HG03469 (cell line): ENCODE measurements at regions not wholly inside any gene's neighbourhood (a gene's known extent, or its start where the extent isn't known, plus 50 kb on each side); places are given as distances from the start of the nearest gene placed in this dataset.
A peak's percentile ranks its signal among the peaks of the same experiment; 100 is the strongest.
"Not testable (repeated sequence)": the region's sequence is repeated elsewhere in the genome, so short reads cannot be mapped to it uniquely, and the experiment has no call there.

Experiments
- ATAC-seq: cut with Tn5 transposase; IDR thresholded peaks from one replicate; pipeline ENCODE4 v1.9.1; 2021; ENCODE audit warnings: mild to moderate bottlenecking, moderate library complexity, moderate number of reproducible peaks; ENCODE audit not compliant: unreplicated experiment

DNA sequence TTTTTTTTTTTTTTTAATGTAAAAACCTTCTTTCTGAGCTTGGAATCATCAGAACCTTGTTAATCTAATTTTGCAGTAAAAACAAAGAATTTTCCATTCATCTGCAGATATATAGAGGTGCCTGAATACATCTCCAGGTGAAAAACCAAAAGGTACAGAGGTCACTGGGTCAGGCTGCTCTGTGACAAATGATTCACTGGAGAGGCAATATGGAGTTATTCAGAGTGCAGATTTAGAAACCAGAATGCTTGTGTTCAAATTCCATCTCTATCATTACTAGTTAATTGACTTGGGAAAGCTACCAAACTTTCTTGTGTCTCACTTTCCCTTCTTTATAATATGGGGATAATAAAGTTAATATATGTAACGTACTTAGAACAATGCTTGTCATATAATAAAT, 51.5 kb upstream of the C1orf53 start:
- ATAC-seq = no peak

DNA sequence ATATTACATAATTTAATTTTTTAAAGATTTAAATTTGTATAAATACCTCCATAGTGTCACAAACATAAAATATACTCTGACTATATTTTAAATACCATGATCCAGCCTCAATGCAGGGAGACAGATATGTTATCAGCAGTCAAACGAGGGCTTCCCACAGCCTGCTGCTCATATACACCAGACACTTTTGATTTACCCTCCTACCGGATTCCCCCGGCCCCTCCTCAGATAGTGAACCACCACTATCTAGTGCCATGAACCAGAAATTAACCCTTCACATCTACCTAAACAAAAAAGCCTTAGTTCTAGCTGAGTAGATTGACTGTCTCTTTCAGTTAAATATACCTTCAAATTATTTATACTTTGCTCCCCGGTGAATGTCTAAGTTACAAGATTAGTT, 52.4 kb upstream of the C1orf53 start:
- ATAC-seq = no peak

DNA sequence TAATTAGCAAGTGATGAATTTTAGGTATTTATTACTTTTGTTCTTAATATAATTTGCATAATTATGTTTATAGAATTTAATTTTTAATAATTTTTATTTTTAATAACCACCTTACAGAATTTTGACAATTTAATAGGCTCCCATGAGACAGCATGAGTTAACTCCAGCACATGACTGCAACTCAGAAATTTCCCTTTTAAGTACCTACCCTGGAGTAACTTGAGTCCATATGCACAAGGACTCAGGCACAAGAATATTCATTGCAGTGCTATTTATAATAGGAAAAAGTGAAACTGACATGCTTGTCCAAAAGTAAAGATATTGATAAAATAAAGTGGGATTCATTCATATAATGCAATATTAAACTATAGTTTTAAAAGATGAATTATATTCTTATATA, 54.1 kb upstream of the C1orf53 start:
- no peak for ATAC-seq

DNA sequence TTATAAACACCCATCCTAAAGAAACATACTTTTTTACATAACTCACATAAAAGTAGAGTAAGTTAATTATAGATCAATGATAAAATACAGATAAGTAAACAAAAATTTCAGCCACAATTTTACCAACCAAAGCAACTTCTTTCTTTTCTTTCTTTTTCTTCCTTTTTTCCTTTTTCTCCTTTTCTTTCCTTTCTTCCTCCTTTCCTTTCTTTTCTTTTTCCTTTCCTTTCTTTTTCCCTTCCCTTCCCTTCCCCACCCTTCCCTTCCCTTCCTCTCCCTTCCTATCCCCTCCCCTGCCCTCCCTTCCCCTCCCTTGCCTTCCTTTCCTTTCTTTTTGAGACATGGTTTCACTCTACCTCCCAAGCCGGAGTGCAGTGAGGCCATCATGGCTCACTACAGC, 56.5 kb upstream of the C1orf53 start:
- ATAC-seq = no peak

DNA sequence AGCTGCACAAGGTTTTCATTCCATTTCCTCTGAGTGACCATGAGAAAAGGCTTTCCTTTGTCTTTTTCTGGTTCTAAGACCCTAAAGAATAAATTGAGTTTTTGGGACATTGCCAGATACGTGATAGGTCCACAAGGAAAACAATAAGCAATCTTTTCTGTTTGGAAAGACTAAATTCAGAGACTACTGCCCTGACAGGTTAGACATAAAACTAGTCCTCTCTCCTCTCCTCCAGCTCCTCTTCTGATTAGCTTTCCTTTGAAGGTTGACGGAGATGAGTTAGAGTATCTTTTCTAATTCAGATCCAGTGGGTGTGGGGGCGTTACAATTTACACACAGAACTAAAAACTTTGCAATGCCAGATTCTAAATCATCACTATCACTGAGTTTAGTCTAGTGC, 57.8 kb upstream of the C1orf53 start:
- ATAC-seq = no peak

DNA sequence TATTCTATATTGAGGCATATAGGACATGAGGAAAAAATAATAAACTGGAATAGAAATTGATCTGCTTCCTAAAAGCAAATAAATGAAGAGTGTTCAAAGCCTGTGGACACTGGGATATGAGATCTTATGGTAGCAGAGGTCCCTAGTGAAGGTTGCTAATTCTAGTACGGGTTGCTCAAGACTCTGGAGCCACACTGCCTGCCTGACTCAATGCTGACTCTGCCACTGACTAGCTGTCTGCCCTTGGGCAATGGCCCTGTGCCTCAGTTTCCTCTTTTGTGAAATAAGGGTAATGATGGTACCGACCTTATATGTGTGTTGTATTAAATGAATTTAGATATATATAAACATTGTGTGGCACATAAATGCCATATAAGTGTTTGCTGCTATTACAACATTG, 59.0 kb upstream of the C1orf53 start:
- no peak for ATAC-seq

DNA sequence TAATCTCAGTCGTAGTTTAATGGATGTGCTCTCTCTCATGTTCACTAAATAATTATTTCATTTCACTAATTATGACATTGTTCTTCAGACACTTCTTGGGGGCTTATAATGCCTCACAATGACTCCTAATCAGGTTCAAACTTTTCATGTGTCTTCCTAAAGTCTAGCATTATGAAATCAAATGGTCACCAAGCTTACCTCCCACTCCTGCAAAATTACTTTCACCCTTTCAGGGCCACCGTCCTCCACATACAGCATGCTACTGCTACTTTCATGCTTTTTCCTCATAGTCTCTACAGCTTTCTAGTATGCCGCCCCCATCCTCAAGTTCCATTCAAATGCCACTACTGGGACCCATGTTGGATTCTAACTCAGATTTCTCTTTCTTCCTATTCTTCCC, 59.8 kb upstream of the C1orf53 start:
- ATAC-seq = no peak

DNA sequence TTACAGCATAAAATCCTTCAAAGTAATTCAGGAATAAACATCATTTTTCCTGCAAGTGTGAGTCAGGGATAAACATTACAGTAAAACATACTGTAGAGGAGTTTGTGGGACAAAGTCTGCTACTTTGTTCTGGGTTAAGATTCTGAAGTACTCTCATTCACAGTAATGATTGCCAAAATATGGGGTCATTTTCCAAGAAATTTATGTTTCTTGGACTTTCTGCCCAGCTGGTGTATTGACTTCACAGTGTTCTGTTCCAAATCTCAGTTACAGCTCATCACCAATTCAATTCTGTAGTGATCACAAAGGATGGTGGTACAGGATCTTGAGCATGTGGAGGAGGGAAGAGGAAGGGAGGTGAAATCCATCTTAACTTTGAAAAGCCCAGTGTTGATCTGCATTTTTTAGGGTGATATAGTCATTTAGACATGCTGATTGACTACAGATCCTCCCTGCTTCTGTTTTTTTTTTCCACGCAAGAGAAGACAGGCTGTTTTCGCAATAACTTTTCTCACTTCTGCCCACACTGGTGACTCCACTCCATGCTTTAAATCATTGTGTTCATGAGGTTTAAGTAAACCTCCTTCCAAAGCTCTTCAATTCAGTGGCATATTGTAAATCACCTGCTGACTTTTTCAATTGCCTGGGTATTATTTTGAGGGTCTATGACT, 60.4 kb upstream of the C1orf53 start:
- no peak for ATAC-seq

DNA sequence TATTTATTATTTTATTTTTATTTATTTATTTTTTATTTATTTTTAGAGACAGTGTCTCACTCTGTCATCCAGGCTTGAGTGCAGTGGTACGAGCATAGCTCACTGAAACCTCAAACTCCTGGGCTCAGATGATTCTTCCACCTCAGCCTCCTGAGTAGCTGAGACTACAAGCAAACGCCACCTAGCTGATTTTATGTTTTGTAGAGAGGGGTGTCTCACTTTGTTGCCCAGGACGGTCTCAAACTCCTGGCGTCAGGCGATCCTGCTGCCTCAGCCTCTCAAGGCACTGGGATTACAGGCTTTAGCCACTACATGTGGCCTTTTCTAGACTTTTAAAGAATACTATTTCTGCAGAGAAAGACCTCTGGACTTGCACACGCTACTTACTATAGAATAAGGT, 61.3 kb upstream of the C1orf53 start:
- ATAC-seq = no peak

DNA sequence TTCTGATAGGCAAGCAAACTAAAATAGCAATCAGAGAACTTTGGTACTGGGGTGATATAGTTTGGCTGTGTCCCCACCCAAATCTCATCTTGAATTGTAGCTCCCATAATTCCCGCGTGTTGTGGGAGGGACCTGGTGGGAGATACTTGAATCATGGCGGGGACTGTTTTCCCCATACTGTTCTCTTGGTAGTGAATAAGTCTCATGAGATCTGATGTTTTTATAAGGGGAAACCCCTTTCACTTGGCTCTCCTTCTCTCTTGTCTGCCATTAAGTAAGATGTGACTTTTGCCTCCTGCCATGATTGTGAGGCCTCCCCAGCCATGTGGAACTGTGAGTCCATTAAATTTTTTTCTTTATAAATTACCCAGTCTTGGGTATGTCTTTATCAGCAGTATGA, 62.6 kb upstream of the C1orf53 start:
- ATAC-seq = not testable (repeated sequence)

DNA sequence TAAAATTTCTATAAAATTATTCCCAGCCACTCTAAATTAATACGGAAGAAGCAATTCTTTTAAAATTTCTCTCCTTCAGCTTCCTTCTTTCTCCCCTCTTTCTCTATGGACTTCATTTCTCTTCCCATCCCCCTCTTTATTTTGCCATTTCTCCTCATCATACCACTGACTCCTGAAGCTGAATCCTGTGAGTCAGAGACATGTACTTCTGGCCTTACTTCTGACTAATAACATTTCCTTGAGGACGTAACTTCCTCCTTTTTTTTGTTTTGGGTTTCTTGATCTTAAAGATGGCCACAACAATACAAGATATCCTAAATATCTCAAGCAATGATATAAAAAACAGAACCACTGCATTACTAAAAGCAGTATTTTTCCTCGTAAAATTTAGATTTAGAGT, 63.6 kb upstream of the DENND1B start:
- ATAC-seq = peak; percentile 78

DNA sequence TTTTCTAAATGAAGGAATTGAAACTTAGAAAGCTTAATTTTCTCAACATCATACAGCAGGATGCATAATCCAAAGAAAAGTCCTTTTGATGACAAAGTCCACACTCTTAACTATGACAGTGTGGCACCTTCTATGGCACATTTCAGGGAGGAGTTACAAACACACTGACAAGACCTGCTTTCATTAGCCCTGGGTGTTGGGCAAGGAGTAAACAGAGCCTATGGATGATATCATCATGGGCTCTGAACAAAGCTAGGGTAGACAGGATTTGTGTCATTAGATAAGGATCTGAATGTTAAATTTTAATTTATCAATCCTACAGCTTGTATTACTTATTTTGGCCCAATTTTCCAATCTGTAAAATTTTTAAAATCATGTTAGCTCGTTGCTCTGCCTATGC, 62.6 kb upstream of the DENND1B start:
- no peak for ATAC-seq

DNA sequence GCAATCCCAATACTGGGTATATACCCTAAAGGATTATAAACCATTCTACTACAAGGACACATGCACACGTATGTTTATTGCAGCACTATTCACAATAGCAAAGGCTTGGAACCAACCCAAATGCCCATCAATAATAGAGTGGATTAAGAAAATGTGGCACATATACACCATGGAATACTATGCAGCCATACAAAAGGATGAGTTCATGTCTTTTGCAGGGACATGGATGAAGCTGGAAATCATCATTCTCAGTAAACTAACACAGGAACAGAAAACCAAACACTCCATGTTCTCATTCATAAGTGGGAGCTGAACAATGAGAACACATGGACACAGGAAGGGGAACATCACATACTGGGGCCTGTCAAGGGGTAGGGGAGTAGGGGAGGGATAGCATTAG, 61.1 kb upstream of the DENND1B start:
- ATAC-seq = not testable (repeated sequence)

DNA sequence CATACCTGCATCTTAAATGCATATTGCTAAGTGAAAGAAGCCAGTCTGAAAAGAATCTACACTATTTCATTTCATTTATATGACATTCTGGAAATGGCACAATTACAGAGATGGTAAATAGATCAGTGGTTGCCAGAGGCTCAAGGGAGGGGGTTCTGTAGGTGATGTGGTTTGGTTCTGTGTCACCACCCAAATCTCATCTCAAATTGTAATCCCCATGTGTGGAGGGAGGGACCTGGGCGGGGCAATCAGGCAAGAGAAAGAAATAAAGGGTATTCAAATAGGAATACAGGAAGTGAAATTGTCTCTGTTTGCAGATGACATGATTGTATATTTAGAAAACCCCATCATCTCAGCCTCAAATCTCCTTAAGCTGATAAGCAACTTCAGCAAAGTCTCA, 53.7 kb upstream of the DENND1B start:
- ATAC-seq = not testable (repeated sequence)

DNA sequence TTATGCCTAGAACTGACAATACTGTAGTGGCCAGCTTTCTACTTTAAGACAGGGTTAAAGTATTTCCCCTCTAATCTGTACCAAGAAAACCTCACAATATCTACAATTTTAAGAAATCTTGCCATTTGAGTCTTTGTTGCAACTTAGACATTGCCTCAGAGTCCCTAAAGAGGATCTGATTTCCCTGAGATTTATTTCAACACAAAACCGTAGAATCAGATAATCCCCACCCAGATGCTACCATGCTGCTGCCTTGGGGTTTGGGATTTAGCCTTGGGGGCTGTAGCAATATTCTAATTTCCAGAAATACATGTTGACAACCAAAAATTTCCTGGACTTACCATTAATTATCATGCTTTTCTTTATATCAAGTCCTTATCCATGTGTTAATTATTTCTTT, 50.3 kb upstream of the DENND1B start:
- ATAC-seq = no peak
